Ovary (tissue), 7 donors: ENCODE measurements at regions not wholly inside any gene's neighbourhood (a gene's known extent, or its start where the extent isn't known, plus 50 kb on each side); places are given as distances from the start of the nearest gene placed in this dataset.

ENCODE experiments used
- DNase-seq, 5 donors: peaks; one replicate each; pipeline ENCODE4 v3.0.0-alpha.2; 2019 to 2020
- H3K27ac ChIP-seq, 2 donors: fragments of 200-600 bp; one replicate each; pipeline versions ENCODE4 v1.5.1 to v1.8.0; 2019 to 2022
- H3K27me3 ChIP-seq: fragments of 200-600 bp; one replicate; pipeline ENCODE4 v1.8.0; 2022
- H3K36me3 ChIP-seq: fragments of 200-600 bp; sonication (generic); one replicate; pipeline ENCODE4 v1.5.1; 2019
- H3K4me1 ChIP-seq: one replicate; pipeline ENCODE4 v1.8.1; 2013; ENCODE audit warnings: mild to moderate bottlenecking, moderate library complexity; ENCODE audit not compliant: insufficient read depth
- H3K4me3 ChIP-seq: fragments of 200-600 bp; sonication (generic); one replicate; pipeline ENCODE4 v1.5.1; 2017
- H3K9me3 ChIP-seq, 2 donors: fragments of 200-600 bp in 1 of 2; sonication (generic) in 1 of 2; one replicate each; pipeline versions ENCODE4 v1.5.1 to v1.8.1; 2013 to 2019; ENCODE audit warnings: mild to moderate bottlenecking in 1 of 2, moderate library complexity in 1 of 2
- CTCF ChIP-seq, 3 donors: fragments of 450-650 bp in 2 of 3; fragments of 200-600 bp in 1 of 3; IDR thresholded peaks; one replicate each; pipeline versions ENCODE4 v1.5.1 to v1.8.0; 2016 to 2022; ENCODE audit warnings: antibody characterized with exemption in 3 of 3, mild to moderate bottlenecking in 1 of 3
- EP300 ChIP-seq: sonication (generic); formaldehyde crosslinking; IDR thresholded peaks from one replicate; pipeline ENCODE4 v1.6.1; 2017; ENCODE audit warnings: antibody characterized with exemption
- POLR2A ChIP-seq: fragments of 450-650 bp; IDR thresholded peaks from one replicate; pipeline ENCODE4 v1.6.1; 2017; ENCODE audit warnings: antibody characterized with exemption, mild to moderate bottlenecking, moderate library complexity
- WGBS, 3 donors: extraction: QIAGEN DNeasy Blood & Tissue Kit in 1 of 3; methylation state at CpG; one replicate each; pipeline versions ENCODE4 v1.1.5 to v1.1.7; 2013 to 2017; 5-methylcytosine and 5-hydroxymethylcytosine counted together
- intact Hi-C, 4 donors: fragments of 100-400 bp; cut with DNase I; formaldehyde crosslinking; loops; one replicate each; pipeline versions ENCODE4 v1.11.0 to v1.15.1; 2022 to 2023
- donor health status: DM: no; HTN: no; CAD: no; lungs with moderate emphysema.
- donor health status: DM: no; HTN: no; CAD: no.
- donor health status: Bipolar disorder and iron deficiency.
- donor health status: DM: no; HTN: no; CAD: no.
- donor health status: DM: yes; HTN: yes; CAD: no.

GRCh38 chr13:36531746-36532486, 99.6 kb downstream of the CCNA1 start:
- intact Hi-C loops: no loop called here
- Histone ChIP-seq H3K4me3 (no peak overlapping the region), H3K9me3 (no peaks in the 10 kb centered on the region), H3K4me1 (no peaks in the 10 kb centered on the region), H3K27me3 (no peaks in the 10 kb centered on the region), H3K36me3 (no peaks in the 10 kb centered on the region), H3K27ac (no peak overlapping the region)
- 50 to 54% (median 52%) methylated on average over 5 of the region's 5 CpGs for WGBS, 3 donors
- TF ChIP-seq CTCF (IDR thresholded peaks at IDR 0.05) (no peak), EP300 (no peak), POLR2A (no peak)
- no peak for DNase-seq

GRCh38 chr13:36533806-36534205, 101.5 kb downstream of the CCNA1 start:
- Histone ChIP-seq H3K4me1 (no peaks in the 10 kb centered on the region), H3K27ac (no peak overlapping the region), H3K4me3 (no peak overlapping the region), H3K36me3 (no peaks in the 10 kb centered on the region), H3K27me3 (no peaks in the 10 kb centered on the region), H3K9me3 (no peaks in the 10 kb centered on the region)
- WGBS, 3 donors: 74 to 89% (median 84%) methylated on average over 2 of the region's 2 CpGs
- TF ChIP-seq POLR2A (no peak), EP300 (no peak), CTCF (IDR thresholded peaks at IDR 0.05) (no peak)
- intact Hi-C loops: no loop called here
- no peak for DNase-seq

- Histone ChIP-seq H3K27ac (no peak overlapping the region), H3K4me3 (no peak overlapping the region), H3K27me3 (no peaks in the 10 kb centered on the region), H3K9me3 (no peaks in the 10 kb centered on the region), H3K4me1 (no peaks in the 10 kb centered on the region), H3K36me3 (no peaks in the 10 kb centered on the region)
- WGBS, 3 donors: 31 to 73% (median 42%) methylated on average over 3 of the region's 3 CpGs
- DNase-seq: no peak
- intact Hi-C loops: no loop called here
- TF ChIP-seq EP300 (no peak), CTCF (IDR thresholded peaks at IDR 0.05) (no peak), POLR2A (no peak)
These were observed 104.3 kb downstream of the CCNA1 start for GRCh38 chr13:36536546-36536945.

DNA sequence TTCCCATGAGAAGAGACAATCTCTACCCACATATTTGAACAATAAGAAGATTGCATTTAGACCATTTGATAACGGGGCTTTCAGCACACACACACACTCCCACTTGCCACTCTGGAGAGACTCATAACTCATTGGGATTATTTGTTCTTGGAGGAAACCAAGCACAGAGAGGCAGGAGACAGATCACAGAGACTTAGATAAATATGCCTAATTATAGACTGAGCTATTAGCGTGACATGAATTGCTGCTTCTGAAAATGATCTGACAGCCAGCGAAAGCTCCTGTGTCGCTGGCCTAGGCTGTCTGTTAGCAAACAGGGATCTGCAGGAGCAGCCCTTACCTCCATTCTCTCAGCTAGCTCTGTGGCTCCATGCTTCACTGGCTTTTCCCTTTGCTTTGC, 111.4 kb downstream of the CCNA1 start:
- no peaks in the 10 kb centered on the region for H3K9me3 ChIP-seq
- intact Hi-C loops: no loop called here
- no peaks in the 10 kb centered on the region for H3K36me3 ChIP-seq
- no peaks in the 10 kb centered on the region for H3K27me3 ChIP-seq
- no peak for DNase-seq
- H3K4me1 ChIP-seq: no peaks in the 10 kb centered on the region
- no peak for TF ChIP-seq POLR2A
- TF ChIP-seq EP300: no peak
- TF ChIP-seq CTCF (IDR thresholded peaks at IDR 0.05): no peak
- no peak overlapping the region for H3K27ac ChIP-seq
- H3K4me3 ChIP-seq: no peak overlapping the region
- WGBS, 3 donors: 10 to 19% (median 14%) methylated on average over 4 of the region's 4 CpGs
